HG02981 (cell line): ENCODE measurements at regions not wholly inside any gene's neighbourhood (a gene's known extent, or its start where the extent isn't known, plus 50 kb on each side); places are given as distances from the start of the nearest gene placed in this dataset.

ENCODE experiments used
- ATAC-seq: cut with Tn5 transposase; IDR thresholded peaks from one replicate; pipeline ENCODE4 v1.9.1; 2021; ENCODE audit warnings: mild to moderate bottlenecking, moderate library complexity; ENCODE audit not compliant: unreplicated experiment

GRCh38 chr11:92812841-92813240 is 156.6 kb upstream of the MTNR1B start:
- ATAC-seq: no peak

DNA sequence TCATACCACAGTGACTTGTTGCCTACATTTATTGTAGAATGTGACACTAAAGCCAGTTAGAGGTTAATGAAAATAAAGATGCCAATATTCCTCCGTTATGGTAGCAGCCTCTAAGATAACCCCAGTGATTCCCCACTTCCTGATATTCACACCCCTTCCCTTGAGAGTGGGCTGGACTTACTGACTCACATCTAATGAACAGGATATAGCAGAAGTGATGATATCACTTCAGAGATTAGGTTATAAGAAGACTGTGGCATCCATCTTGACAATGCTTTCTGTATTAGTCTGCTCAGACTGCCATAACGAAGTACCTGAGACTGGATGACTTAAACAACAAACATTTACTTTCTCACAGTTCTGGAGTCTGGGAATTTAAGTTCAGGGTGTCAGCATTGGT is 149.6 kb upstream of the MTNR1B start:
- no peak for ATAC-seq

DNA sequence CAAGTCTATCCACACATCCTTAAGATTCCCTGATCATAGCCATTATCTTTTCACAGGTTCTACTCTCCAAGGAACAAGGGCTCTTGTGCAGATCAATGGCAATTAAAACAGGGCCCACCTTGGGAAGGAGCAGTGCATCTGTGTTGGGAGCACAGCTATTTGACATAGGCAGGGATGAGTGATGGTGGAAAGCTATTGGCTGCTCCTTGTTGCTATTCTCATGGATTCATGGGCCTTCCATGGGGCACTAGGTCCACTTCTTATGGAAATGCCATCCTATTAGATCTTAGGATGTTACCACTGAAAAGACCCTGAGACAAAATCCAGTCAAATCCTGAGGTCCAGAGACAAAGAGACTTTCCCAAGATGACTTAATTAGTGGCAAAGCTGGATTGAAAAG is 148.6 kb upstream of the MTNR1B start:
- ATAC-seq: no peak

DNA sequence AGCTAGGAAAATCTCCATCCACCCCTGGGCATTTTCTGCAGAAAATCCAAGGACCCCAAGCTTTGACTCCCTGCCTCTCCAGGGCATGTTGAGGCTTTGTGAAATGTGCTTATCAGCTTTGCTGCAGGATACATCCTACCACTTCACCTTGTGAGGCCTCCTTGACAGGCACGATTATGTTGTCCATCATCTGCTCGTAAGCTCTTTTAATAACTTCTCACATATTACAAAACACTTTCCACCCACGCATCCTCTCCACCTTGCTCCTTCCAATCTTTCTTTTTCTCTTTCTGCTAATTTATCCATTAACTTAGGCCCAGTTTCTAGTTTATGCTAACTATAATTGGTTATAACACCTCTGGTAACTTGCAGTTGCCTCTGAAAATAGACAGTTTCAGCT is 147.0 kb upstream of the MTNR1B start:
- no peak for ATAC-seq

DNA sequence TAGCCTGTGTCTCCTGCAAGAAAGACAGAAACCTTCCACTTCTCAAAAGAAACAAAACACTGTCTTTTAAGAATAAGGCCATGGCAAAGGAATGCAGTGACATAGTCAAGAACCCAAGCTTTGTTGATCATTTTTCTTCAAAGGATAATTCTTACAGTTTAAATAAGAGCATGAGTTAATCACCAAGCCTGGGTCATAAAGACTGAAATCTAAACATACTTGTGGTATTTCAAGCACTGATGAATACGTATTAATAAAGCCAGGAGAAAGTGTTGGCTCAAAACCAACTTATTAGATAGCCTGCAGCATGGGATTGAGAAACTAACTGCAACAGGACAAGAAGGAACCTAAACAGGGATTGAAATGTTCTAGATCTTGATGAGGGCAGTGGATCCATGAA is 143.3 kb upstream of the MTNR1B start:
- ATAC-seq: no peak

GRCh38 chr11:92826603-92827002 is 142.8 kb upstream of the MTNR1B start:
- ATAC-seq: no peak

- ATAC-seq: no peak
Measured at GRCh38 chr11:92827132-92827531, 142.3 kb upstream of the MTNR1B start.

GRCh38 chr11:92828556-92828955 is 140.9 kb upstream of the MTNR1B start:
- ATAC-seq: no peak

- no peak for ATAC-seq
Measured at GRCh38 chr11:92829121-92829520, 140.3 kb upstream of the MTNR1B start.

- ATAC-seq: no peak
Measured at GRCh38 chr11:92829671-92830070, 139.8 kb upstream of the MTNR1B start.

DNA sequence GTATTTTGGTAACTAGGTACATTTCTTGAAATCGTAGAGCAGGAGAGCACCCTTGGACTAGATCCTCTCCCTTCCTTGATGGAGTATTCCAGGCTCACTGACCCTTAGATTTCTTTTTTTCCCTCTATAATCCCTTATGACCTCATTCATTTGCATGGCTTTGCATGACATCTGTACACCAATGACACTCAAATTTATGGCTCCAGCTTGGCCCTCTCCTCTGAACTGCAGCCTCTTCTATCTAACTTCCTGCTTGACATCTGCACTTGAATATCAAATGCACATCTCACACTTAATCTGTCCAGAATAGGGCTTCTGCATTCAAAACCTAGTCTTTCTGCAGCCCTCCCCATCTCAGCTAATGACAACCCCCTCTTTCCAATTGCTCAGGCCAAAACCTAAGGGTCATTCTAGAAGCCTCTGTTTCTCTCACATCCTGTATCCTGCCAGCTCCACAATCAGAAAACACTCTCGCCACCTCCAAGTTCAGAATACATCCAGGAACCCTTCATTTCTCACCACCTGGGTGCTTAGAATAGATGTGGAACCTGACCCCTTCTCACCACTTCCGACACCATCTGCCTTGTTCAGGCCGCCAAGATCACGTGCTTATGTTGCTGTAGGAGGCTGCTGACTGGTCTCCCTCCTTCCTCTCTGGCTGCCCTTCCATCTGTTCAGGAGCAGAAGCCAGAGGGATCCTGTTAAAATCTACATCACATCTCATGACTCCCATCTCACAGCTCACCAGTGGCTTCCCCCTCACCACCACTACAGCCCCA is 138.9 kb upstream of the MTNR1B start:
- ATAC-seq: peak; percentile 73

DNA sequence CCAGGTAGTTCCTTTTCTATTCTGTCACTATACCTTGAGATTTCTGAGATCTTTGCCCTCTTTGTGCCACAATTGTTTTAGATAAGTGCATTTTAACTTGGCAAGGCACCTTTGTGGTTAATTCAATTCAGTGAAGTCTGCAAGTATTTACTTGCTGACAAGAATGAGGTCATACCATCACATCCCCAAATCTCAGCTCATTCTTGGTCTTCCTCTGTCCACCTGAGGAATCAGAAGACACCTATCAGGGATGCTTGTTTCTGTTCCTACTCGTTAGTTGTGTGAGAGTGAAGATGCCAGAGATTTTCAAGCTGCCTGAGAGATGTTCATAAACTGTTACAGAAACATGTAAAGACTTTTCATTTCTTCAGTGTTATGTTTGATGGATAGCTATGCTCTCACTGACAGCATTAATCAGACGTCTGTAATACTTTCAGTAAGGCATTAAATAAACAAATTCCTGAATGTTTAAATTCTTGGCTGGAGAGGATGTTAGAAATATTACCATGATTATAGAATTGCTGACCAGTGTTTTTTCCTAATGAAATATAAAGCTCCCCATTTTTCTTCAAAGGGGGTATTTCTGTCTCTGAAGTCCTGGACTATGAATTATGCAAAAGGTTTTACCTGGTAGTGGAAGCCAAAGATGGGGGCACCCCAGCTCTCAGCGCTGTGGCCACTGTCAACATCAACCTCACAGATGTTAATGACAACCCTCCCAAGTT is 135.0 kb upstream of the MTNR1B start:
- ATAC-seq: no peak

DNA sequence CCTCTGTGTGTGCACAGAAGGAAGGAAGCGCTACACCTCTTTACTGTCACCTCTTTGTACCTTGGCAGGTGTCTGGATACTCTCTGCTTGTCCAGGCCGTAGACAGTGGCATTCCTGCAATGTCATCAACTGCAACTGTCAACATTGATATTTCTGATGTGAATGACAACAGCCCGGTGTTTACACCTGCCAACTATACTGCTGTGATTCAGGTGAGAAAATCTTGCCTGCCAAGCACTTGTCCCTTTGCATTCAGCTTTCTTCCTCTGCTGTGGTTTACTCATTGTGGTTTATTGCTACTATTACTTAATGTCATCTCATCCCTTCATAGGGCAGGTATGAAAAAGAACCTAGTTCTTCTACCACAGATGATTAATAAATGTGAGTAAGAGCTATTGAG is 131.9 kb upstream of the MTNR1B start:
- no peak for ATAC-seq

DNA sequence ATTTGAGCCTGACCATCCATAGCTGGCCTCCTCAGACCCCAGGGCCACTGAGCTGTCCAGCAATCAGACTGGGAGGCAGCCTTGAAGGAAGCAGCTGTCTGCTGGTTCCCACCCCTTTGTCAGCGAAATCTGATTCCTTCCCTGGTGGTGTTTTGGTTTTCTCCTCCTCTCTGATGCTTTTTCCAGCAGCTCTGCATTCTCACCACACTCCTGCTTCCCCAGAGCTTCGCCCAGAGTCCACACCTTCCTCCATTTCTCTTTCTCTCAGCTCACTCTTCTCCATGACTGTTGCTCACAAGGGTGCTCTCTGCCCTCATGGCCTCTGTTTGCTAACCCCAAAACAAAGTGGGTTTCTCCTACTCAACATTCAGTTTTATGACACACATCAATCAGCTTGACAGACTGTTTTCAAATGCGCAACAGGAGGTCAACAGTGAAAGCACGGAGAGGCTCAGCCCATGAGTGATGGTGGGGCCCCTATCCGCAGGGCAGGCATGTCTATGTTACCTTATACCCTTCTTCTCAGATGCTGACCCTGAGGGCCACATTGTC is 130.6 kb upstream of the MTNR1B start:
- ATAC-seq: no peak

DNA sequence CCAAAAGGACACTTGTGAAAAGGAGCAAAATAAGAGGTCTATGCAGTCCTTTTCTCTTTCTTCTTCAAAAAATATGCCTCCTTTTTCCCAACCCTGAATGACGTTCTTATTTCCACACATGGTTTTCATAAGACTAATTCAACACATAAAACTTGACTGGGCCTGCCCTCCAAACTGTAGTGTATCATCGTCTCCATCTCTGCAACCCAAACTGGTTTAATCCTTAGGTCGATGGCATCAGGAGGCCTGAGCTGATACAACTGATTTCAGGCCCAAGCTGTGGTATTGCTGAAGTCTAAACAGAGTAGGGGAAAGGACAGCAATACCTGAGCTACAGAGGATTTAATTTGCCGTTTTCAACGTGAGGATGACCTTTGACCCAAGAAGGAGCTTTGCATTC is 130.0 kb upstream of the MTNR1B start:
- no peak for ATAC-seq

DNA sequence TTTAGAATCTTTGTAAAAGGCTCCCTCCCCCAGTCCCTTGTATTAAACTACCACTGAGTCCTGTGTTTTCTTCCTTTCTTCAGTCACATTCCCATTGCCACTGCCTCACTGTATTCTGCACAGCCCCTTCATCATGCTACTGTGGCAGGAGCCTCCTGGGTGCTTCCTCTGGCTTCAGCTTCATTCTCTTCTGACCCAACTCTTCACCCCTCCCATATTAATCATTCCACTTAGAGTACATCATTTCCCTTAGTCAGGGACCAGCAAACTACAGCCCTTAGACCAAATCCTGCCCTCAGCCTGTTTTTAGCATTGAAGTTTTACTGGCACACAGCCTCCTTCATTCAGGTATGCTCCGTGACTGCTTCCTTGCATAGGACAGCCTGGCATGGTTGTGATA is 127.7 kb upstream of the MTNR1B start:
- ATAC-seq: no peak

DNA sequence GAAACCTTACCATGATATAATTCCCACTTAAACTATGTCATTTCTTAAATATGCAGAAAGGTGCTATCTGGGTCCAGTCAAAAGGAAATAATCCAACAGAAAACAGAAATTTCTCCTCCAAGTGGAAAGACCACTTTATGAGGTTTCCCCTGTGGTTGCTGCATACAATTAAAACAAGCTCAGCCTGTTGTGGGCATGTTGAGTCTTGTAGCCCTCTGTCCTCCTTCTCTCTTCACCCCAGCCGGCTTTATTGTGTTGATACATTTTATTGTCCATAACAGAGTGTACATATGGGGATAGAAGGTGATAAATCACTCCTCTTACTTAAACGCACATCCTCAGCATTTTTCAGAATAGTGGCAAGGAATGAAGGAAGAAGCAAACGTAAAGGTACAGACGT is 126.0 kb upstream of the MTNR1B start:
- no peak for ATAC-seq

DNA sequence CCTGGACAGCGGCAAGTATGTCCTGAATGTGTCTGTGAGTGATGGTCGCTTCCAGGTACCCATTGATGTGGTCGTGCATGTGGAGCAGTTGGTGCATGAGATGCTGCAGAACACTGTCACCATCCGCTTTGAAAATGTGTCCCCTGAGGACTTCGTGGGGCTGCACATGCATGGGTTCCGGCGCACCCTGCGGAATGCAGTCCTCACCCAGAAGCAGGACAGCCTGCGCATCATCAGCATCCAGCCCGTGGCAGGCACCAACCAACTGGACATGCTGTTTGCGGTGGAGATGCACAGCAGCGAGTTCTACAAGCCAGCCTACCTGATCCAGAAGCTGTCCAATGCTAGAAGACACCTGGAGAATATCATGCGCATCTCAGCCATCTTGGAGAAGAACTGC is 125.3 kb upstream of the MTNR1B start:
- no peak for ATAC-seq

- ATAC-seq: no peak
Measured at GRCh38 chr11:92845390-92845789, 124.1 kb upstream of the MTNR1B start.

- no peak for ATAC-seq
Measured at GRCh38 chr11:92845805-92846204, 123.6 kb upstream of the MTNR1B start.

DNA sequence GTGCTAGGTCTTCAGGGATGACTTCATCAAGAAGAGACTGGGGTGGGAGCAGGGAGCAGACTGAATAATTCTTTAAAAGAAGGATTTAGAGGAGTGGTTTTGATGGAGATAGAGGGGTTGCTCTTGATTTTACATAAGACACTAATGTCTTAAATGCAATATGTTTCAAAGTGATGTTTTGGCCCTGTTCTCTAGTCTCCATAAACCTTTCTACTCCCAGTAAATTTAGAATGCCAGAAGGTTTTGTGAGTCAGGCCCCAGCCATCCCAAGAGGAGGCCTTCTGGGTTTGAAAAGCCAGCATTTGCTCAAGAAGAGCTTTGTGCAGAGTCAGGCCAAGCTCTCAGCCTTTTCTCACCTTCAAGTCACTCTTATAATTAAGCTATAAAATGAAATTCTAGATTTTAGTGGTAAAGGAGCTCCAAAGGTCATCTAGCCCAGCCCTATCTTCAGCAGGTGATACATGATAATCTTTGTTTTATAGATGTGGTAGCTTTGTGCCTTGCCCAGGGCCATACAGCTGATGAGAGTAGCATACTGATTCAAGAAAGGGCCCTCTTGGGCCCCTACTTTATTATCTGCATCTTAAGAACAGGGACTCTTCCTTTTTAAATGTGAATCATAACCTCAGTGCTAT is 122.8 kb upstream of the MTNR1B start:
- ATAC-seq: no peak

GRCh38 chr11:92848578-92848977 is 120.9 kb upstream of the MTNR1B start:
- no peak for ATAC-seq
